ENCODE measurements at regions not wholly inside any gene's neighbourhood (a gene's known extent, or its start where the extent isn't known, plus 50 kb on each side); places are given as distances from the start of the nearest gene placed in this dataset.

DNA sequence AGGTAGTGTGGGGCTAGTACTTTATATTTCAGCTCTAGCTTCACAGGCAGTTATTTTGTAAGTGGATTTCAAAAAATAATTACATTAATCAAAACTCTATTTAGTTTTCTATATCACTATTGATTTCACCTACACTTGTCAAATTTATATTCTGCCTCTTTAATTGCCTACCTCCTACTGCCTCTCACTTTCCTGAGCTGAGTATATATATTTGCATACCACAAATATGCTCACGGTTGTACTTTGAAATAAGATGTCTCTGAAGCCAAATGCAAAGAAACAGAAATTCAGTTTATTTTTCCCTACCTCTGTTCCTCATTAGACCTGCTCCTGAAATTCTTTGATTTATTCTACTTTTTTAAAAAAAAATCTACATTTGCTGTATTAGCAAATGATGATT, 309.3 kb upstream of the TGFBR2 start:
- H3F3A ChIP-seq (ENCODE audit: insufficient read depth, low read length, poor library complexity, severe bottlenecking) = no peaks in the 10 kb centered on the region
- H3K4me2 ChIP-seq (ENCODE audit: low read length) = no peak overlapping the region
- H2AFZ ChIP-seq (ENCODE audit: low read depth, low read length) = no peak overlapping the region
- H3K79me2 ChIP-seq (replicated peaks; ENCODE audit: insufficient read depth, low read length) = no peaks in the 10 kb centered on the region
- H3K27ac ChIP-seq (ENCODE audit: low read length) = no peak overlapping the region
- H3K9me3 ChIP-seq (ENCODE audit: low read length) = no peaks in the 10 kb centered on the region
- H4K20me1 ChIP-seq (ENCODE audit: insufficient read depth) = no peaks in the 10 kb centered on the region
- no peak for TF ChIP-seq SMC3 (conservative IDR thresholded peaks at IDR 0.05; ENCODE audit: poor library complexity)
- no peak for TF ChIP-seq RAD21 (conservative IDR thresholded peaks at IDR 0.05)
- TF ChIP-seq POLR2AphosphoS5 (IDR thresholded peaks at IDR 0.05) = no peak
- no peak for TF ChIP-seq EP300 (conservative IDR thresholded peaks at IDR 0.05; ENCODE audit: poor library complexity, severe bottlenecking)
- TF ChIP-seq, protein P1, sequence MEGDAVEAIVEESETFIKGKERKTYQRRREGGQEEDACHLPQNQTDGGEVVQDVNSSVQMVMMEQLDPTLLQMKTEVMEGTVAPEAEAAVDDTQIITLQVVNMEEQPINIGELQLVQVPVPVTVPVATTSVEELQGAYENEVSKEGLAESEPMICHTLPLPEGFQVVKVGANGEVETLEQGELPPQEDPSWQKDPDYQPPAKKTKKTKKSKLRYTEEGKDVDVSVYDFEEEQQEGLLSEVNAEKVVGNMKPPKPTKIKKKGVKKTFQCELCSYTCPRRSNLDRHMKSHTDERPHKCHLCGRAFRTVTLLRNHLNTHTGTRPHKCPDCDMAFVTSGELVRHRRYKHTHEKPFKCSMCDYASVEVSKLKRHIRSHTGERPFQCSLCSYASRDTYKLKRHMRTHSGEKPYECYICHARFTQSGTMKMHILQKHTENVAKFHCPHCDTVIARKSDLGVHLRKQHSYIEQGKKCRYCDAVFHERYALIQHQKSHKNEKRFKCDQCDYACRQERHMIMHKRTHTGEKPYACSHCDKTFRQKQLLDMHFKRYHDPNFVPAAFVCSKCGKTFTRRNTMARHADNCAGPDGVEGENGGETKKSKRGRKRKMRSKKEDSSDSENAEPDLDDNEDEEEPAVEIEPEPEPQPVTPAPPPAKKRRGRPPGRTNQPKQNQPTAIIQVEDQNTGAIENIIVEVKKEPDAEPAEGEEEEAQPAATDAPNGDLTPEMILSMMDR (IDR thresholded peaks at IDR 0.05; ENCODE audit: poor library complexity, severe bottlenecking) = no peak
- TF ChIP-seq MXI1 (conservative IDR thresholded peaks at IDR 0.05; ENCODE audit: poor library complexity, severe bottlenecking) = no peak
- TF ChIP-seq, protein P2, sequence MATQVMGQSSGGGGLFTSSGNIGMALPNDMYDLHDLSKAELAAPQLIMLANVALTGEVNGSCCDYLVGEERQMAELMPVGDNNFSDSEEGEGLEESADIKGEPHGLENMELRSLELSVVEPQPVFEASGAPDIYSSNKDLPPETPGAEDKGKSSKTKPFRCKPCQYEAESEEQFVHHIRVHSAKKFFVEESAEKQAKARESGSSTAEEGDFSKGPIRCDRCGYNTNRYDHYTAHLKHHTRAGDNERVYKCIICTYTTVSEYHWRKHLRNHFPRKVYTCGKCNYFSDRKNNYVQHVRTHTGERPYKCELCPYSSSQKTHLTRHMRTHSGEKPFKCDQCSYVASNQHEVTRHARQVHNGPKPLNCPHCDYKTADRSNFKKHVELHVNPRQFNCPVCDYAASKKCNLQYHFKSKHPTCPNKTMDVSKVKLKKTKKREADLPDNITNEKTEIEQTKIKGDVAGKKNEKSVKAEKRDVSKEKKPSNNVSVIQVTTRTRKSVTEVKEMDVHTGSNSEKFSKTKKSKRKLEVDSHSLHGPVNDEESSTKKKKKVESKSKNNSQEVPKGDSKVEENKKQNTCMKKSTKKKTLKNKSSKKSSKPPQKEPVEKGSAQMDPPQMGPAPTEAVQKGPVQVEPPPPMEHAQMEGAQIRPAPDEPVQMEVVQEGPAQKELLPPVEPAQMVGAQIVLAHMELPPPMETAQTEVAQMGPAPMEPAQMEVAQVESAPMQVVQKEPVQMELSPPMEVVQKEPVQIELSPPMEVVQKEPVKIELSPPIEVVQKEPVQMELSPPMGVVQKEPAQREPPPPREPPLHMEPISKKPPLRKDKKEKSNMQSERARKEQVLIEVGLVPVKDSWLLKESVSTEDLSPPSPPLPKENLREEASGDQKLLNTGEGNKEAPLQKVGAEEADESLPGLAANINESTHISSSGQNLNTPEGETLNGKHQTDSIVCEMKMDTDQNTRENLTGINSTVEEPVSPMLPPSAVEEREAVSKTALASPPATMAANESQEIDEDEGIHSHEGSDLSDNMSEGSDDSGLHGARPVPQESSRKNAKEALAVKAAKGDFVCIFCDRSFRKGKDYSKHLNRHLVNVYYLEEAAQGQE (IDR thresholded peaks at IDR 0.05; ENCODE audit: borderline replicate concordance) = no peak
- no peak for TF ChIP-seq TAF1 (IDR thresholded peaks at IDR 0.05; ENCODE audit: low read depth)
- TF ChIP-seq EZH2 (IDR thresholded peaks at IDR 0.05; ENCODE audit: borderline replicate concordance, insufficient read depth, low read length, poor library complexity, severe bottlenecking) = no peak
- H3K4me3 ChIP-seq (ENCODE audit: low read length) = no peak overlapping the region
- H3K9ac ChIP-seq (ENCODE audit: low read length) = no peak overlapping the region
- H3K9me2 ChIP-seq (ENCODE audit: insufficient read depth, low read length) = no peaks in the 10 kb centered on the region
- H3K27me3 ChIP-seq (ENCODE audit: insufficient read depth, low read depth, low read length) = no peaks in the 10 kb centered on the region
- no peaks in the 10 kb centered on the region for H3K36me3 ChIP-seq (ENCODE audit: insufficient read depth, low read length)

DNA sequence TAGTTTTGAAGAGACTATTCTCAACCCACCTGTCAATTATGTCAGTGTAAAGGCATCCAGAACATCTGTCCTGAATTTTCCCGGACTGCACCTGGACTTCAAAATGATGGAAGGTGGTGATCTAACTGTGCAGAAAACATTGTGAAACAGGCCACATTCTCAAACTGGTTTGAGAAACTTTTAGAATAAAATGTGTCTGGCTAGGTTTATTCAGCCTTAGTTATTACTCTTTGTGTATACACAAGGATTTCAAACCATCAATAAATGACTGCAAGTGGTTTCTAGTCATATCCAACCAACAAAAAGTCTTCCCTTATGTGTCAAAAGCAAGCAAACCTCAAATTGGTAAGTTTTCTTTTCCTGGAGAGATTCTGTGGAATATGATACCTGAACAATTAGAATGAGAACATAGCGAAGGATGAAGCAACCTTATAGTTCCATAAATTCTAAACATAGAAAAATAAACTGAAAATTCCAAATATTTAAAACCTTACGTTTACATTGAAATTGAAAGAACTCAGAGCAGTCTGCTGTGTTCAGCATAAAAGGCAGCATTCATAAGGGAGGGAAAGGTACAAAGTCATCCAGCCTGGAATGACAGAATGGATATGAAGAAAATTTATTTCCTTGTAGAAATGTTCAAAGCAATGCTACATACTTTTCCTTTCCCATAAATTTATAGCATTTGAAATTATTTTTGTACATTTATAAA, 306.6 kb upstream of the TGFBR2 start:
- H3K4me3 ChIP-seq (ENCODE audit: low read length) = no peak overlapping the region
- H3F3A ChIP-seq (ENCODE audit: insufficient read depth, low read length, poor library complexity, severe bottlenecking) = no peaks in the 10 kb centered on the region
- no peak overlapping the region for H3K27ac ChIP-seq (ENCODE audit: low read length)
- no peaks in the 10 kb centered on the region for H3K36me3 ChIP-seq (ENCODE audit: insufficient read depth, low read length)
- H3K79me2 ChIP-seq (replicated peaks; ENCODE audit: insufficient read depth, low read length) = no peaks in the 10 kb centered on the region
- no peak overlapping the region for H3K9ac ChIP-seq (ENCODE audit: low read length)
- H3K9me2 ChIP-seq (ENCODE audit: insufficient read depth, low read length) = no peaks in the 10 kb centered on the region
- H2AFZ ChIP-seq (ENCODE audit: low read depth, low read length) = no peak overlapping the region
- TF ChIP-seq TAF1 (IDR thresholded peaks at IDR 0.05; ENCODE audit: low read depth) = no peak
- TF ChIP-seq, protein P2 (IDR thresholded peaks at IDR 0.05; ENCODE audit: borderline replicate concordance) = no peak
- no peak for TF ChIP-seq MXI1 (conservative IDR thresholded peaks at IDR 0.05; ENCODE audit: poor library complexity, severe bottlenecking)
- TF ChIP-seq, protein P1 (IDR thresholded peaks at IDR 0.05; ENCODE audit: poor library complexity, severe bottlenecking) = no peak
- no peak for TF ChIP-seq POLR2AphosphoS5 (IDR thresholded peaks at IDR 0.05)
- no peak for TF ChIP-seq SMC3 (conservative IDR thresholded peaks at IDR 0.05; ENCODE audit: poor library complexity)
- no peak for TF ChIP-seq EZH2 (IDR thresholded peaks at IDR 0.05; ENCODE audit: borderline replicate concordance, insufficient read depth, low read length, poor library complexity, severe bottlenecking)
- no peak for TF ChIP-seq RAD21 (conservative IDR thresholded peaks at IDR 0.05)
- TF ChIP-seq EP300 (conservative IDR thresholded peaks at IDR 0.05; ENCODE audit: poor library complexity, severe bottlenecking) = no peak
- no peaks in the 10 kb centered on the region for H4K20me1 ChIP-seq (ENCODE audit: insufficient read depth)
- H3K9me3 ChIP-seq (ENCODE audit: low read length) = no peaks in the 10 kb centered on the region
- no peak overlapping the region for H3K4me2 ChIP-seq (ENCODE audit: low read length)
- no peaks in the 10 kb centered on the region for H3K27me3 ChIP-seq (ENCODE audit: insufficient read depth, low read depth, low read length)

Data from neural cell (in vitro differentiated cells).